HG03280 (cell line): ENCODE measurements at regions not wholly inside any gene's neighbourhood (a gene's known extent, or its start where the extent isn't known, plus 50 kb on each side); places are given as distances from the start of the nearest gene placed in this dataset.
"Not testable (repeated sequence)": the region's sequence is repeated elsewhere in the genome, so short reads cannot be mapped to it uniquely, and the experiment has no call there.

Source experiments
- ATAC-seq: cut with Tn5 transposase; IDR thresholded peaks from one replicate; pipeline ENCODE4 v1.9.1; 2021; ENCODE audit warnings: mild to moderate bottlenecking, moderate library complexity; ENCODE audit not compliant: unreplicated experiment

DNA sequence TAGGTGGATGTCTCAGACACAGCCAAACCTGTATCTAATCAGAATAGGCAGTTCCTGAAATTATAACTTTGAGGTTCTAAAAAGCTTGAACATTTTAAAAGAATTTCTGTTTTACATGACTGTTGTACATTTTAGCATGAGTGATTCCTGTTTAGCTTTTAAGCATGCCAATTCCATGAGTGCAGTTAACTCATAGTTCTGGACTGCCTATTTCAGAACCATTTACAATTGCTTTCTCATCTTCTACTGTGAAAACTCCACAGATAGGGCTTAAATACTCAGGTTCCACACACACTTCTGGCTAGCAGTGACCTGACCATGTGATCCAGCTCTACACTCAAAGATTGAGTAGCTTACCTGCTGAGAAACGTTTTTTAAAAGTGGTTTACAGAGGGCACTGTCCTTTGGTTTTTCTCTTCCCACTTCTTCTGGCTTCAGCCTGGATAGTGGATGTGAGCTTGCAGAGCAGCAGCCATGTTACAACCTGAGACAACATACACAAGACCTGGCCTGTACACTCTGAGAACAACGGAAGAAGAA lies 280.8 kb downstream of the ANKRD50 start:
- ATAC-seq: no peak

DNA sequence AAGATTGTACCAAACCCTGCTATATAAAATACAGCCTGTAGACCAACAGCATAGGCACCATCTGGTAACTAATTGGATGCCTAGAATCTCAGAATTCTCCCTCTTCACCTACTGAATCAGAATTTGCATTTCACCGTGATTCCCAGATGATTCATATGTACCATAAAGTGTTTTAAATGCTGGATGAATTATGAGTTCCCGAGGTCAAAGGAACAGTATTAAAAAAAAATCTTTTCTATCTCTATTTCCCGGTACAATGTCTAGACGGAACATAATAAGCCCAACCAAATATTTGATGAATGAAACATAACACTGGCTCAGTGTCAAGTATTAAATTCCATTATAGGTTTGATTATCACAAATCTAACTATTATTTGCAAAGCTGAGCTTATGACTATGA lies 280.0 kb downstream of the ANKRD50 start:
- ATAC-seq: no peak

DNA sequence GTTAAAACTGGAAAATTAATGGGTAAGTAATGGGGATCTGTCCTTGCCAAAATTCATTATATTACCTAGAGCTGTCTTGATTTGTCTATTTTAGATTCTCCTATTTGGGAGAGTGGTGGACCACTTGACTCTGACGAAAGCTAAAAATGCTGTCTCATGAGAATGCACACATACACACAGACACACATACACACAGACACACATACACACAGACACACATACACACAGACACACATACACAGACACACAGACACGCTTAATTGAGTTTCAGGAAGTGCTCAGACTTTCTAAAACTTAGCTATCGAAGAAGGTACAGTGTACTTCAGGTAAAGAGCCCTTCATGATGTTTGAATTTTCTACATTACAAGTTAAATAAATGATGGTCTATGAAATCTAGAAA lies 279.5 kb downstream of the ANKRD50 start:
- ATAC-seq: no peak

DNA sequence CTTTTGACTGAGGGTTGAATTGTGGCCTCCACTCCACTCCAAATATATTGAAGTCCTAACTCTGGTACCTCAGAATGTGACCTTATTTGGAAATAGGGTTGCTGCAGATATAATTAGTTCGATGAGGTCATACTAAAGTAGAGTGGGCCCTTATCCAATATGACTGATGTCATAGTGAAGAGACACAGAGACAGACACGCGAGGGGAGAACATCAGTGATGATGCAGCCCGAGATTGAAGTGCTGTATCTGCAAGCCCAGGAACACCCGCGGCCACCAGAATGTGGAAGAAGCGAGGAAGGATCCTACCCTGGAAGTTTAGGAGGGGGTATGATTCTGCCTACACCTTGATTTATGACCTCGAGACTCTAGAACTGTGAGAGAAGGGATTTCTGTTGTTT lies 279.0 kb downstream of the ANKRD50 start:
- no peak for ATAC-seq

DNA sequence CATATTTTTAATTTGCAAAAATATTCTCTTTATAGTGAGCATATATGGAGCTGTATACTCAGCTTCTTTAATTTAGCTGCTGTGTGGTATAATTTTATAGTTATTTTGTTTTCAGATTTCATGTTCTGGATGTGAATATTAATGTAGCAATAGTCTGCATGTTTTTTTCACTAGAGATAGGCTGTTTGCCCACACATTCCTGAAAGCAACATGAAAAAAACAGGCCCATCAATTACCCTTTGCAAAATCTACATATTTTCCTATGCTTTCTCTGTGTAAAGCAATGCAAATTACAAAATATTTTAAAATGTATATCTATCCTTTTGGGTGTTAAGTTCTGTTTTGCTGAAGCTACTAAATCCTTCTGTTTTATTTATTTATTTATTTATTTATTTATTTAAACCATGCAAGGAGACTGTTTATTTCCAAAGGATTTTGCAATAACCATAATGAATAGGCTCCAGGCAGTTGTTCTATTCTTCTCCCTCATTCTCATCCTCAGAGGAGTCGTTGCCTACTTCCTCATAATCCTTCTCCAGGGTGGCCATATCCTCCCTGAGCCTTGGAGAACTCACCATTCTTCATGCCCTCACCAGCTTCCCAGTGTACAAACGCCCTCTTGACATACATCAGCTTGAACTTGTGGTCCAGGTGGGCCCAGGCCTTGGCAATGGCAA lies 277.1 kb downstream of the ANKRD50 start:
- no peak for ATAC-seq

DNA sequence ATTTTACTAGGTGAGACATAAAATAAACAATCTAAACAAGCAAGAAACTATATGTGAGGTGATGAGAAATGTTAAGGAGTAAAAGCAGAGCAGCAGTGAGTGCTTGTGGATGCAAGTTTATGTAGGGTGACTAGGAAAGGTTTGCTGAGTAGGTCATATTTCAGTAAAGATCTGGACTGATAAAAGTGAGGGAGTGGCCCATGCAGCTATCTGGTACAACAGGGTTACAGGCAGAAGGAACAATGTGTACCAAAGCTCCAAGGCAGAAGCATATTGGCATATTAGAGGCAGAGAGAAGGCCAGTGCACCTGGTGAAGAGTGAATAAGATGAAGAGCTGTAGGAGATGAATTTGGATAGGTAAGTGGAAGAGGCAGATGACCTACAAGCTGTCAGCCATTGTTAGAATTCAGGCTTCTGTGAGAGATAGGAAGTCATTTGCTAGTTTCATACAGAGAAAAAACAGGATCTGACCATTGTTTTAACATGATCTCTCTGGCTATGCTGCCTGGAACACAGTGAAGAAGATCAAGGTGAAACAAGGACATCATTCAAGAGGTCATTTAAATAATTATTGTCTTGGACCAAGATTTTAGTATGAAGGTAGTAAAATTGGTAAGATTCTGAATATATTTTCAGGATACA lies 274.6 kb downstream of the ANKRD50 start:
- ATAC-seq: no peak

DNA sequence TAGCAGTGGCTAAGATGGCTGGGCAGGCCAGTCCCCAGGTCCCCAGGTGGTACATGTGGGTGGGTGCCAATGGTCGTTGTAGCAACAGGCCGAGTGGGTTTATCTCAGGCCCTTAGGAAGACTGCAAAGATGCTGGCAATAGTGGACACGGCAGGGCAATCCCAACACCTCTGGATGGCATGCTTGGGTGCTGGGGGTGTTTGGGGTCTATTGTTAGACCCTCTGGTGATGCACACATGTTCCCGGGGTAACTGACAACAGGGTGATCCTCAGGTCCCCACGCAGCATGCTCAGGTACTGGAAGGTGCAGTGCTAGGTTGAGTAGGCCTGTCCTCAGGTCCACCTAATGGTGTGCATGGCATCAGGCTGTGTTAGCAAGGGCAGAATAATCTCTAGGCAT lies 267.5 kb downstream of the ANKRD50 start:
- ATAC-seq: no peak

DNA sequence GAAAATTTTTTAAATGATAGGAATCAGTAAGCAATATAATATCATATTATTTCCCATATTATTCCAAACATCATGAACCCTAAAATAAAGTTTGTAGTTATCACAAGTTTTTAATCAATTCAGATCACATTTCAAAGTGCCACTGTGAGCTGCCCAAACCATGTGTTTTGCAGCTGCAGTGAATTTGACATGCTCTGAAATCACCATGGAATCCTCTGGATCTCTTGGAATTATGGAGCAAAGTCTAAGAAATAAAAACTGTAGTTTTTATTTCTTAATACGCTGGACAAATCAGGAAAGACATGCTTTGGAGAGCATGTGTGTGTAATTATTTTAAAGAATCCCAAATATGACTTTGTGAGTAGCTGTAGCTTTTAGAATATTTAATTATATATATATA lies 262.7 kb downstream of the ANKRD50 start:
- no peak for ATAC-seq

DNA sequence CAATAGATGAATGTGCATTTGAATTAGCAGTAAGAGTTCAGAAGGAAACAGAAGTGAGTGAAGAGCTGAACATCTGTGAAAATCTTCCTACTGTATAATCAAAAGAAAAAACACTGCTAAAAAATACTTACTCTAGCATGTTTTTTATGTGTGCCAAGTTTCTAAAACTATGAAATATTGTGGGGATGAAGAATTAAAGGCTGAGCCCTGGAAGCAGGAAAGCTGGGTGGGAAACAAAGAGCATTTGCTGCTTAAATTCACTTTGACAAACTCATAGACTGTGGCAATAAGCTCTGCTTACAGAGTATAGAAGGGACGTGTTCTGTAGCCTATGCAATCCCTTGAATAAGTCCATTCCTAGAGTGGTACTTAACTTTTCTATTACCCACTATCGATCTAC lies 261.7 kb downstream of the ANKRD50 start:
- no peak for ATAC-seq

DNA sequence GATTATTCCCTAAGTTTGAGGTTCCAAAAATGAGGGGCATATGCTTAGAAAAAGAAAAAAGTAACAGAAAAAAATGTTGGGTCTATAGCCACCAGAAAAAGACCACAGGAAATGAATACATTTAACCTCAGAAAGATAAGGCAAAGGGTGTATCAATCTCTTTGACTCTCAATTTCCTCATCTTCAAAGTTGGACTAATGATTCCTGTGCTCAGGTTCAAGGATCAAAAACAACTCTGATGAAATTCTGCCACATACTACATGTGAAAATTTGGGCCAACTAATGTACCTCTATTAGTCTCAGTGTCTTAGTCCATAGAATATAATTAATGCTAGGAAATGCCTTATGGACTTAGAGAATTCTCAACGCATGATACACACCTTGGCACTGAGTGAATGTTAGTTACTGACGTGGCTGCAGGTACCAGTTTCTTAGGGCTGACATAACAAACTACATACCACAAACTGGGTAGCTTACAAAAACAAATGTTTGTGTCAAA lies 257.7 kb downstream of the ANKRD50 start:
- no peak for ATAC-seq

DNA sequence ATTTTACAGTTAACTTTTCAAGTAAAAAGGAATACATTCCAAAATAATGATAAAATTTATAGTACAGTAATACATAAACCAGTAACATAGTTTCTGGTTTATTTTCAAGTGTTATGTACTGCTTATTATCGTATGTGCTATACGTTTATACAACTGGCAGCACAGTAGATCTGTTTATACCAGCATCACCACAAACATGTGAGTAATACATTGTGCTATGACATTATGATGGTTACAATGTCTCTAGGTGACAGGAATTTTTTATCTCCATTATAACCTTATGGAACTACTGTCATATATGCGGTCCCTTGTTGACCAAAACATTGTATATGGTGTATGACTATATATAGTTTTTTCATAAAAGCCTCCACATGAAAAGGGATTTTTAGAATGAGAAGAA lies 256.9 kb downstream of the ANKRD50 start:
- no peak for ATAC-seq

DNA sequence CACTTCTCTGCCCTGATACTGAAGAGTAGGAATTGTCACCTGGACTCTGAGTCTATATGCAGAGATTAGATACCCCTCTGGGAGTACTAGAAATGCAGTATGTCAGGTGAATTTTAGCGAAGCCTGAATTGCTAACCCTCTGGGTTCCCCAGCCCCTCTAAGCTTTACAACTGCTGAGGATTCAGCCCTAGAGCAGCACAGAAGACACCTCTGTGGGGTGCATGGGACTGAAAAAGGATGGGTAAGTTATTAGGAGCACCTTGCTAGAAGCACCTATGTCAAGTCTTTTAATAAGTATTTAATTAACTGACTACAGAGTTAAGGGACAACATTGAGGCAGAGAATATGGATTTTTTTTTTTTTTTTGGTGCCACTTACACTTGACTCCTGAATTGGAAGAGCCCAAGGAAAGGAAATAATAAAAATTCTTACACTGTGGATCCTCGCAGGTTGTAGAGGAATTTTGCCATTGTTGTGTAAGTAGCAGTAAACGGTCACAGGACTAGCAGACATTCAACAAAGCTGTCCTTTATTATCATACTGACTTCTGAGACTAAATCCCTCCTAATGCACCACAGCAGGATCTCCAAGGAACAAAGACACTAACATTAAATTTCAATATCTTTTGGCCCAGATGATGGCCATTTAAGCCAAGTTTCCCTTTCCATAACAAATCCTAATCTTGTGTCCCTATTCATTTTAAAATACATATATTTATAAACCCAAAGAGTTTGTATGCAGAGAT lies 253.2 kb downstream of the ANKRD50 start:
- no peak for ATAC-seq

DNA sequence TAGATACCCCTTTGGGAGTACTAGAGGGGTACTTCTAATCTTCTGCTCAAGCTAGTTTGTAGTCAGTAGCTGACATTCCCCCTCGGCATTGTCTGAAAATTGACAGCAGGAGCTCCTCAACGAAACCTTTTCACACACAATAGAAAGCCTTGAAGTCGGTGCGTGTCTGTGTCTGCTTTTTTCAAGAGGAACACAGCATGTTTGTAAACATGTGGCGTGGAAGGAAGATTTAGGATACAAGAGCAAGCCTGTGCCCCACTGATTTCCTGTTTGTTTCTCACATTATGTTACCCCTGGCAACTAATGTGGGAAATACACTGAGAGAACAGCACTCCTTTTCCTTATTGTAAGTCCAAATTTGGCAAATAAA lies 252.6 kb downstream of the ANKRD50 start:
- no peak for ATAC-seq

DNA sequence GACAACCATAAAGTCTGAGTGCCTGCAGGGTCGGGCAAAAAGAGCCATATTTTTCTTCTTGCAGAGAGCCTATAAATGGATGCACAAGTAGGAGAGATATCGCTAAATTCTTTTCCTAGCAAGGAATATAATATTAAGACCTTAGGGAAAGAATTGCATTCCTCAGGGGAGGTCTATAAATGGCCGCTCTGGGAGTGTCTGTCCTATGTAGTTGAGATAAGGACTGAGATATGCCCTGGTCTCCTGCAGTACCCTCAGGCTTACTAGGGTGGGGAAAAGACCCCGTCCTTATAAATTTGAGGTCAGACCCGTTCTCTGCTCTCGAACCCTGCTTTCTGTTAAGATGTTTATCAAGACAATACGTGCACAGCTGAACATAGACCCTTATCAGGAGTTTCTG lies 250.9 kb downstream of the ANKRD50 start:
- ATAC-seq: not testable (repeated sequence)

DNA sequence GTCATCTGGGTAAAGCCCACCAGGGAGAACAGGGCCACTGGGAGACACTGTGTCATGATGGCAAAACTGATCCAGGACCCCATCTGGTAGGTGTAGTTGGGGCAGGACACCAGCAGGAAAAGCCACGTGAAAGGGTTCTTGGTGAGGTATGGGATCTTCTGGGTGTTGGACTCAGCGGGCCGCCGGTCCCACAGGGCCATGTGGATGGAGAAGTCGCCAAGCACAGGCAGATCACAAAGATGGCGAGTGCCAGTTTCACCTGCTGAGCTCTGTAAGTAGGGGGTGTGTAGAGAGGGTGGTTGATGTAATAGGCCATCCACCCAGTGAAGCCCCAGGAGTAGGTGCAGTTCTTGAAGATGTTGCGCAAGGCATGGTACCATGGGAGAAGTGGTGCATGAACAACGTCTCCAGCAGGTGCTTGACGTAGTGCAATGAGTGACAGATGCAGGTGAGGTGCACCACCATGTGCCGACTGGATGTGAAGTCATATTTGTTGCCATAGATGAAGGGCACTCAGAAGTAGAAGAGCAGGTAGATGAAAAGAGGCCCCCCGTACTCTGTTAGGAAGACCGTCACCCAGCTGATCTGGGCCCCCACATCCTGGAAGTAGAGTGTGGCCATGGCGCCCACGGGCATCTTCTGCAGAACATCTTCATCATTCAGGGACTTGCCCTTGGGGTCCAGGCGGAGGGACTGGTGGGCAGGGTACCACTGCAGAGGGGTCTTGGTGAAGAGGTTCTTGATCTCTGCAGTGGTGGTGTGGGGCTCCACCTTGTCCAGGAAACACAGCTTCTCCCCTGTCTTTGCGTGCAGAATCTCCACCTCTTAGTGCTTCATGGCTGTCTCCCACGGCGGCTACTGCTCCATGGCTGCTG lies 249.3 kb downstream of the ANKRD50 start:
- ATAC-seq: no peak

DNA sequence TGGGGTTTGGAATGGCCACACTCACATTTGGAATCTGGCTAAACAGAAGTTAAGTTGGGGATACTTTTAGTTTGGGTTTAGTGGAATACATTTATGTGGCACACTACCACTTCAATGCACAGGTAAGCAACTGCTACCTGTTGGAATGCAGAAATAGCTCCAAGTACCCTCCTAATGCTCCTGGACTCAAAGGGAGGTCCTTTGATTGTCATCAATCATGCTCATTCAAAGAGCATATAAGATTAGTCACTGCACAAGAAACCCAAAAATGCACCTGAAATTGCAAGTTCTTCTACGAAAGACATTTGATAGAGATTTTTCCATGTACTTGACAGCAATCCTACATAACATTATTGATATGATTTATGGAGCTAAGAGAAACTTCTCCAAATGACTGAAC lies 247.7 kb downstream of the ANKRD50 start:
- no peak for ATAC-seq

DNA sequence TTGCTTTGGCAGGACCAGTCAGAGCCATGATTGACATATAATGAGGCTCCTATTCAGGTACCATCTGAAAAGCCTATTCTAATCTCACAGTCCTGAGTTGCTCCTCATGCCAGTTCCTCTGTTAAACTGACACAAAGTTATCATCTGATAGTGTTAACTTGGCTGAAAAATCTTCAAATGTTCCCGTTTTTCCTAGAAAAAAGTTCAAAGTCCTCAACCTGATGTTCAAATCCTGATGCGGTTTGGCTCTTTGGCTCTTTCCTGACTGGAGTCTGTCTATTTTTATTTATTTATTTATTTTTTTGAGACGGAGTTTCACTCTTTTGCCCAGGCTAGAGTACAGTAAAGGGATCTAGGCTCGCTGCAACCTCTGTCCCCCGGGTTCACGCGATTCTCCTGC lies 244.2 kb downstream of the ANKRD50 start:
- ATAC-seq: no peak

DNA sequence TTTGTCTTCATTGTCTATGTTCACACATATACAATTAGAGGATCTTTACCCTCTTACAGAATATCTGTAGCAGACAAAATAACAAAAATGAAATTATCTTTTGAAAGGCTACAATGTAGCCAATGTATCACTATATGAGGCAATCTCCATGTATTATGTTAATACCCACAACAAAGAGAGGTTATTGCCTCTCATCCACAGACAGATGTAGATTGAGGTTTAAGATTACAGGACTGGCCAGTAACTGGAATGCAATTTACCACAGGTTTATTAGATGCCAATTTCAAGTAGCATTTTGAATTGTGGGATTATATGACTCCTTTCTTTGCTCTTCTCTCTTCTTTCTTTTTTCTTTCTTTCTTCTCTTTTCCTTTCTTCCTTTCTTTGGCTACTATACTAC lies 242.6 kb downstream of the ANKRD50 start:
- ATAC-seq: no peak

DNA sequence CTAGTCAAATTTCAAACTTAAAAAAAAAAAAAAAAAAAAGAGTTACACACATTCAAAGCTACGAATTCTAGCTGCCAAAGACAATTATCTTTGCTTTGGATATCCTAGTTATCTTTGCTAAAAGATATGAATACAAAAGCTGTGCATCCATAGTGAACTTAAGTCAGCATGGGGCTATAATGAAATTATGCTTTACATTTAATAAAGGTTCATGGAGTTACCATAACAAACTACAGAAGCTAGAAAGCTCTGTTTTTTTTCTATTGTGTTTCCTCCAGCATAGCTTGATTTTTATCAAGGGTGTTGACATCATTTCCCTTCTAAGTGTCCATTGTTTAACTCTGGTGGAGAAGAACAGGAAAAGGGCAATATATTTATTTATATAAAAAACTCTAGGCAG lies 234.1 kb downstream of the ANKRD50 start:
- no peak for ATAC-seq

DNA sequence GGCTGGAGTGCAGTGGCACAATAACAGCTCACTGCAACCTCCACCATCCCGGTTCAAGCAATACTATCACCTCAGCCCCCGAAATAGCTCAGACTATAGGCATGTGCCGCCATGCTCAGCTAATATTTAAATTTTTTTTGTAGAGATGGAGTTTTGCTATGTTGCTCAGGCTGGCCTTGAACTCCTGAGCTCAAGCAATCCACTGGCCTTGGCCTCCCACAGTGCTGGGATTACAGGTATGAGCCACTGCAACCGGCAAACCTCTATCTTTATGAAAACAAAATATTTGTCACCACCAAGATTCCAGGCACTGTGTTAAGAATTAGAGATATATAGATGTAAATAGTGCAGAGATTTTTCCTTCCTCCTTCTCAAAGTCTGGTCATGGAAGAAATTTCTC lies 232.5 kb downstream of the ANKRD50 start:
- ATAC-seq: no peak

DNA sequence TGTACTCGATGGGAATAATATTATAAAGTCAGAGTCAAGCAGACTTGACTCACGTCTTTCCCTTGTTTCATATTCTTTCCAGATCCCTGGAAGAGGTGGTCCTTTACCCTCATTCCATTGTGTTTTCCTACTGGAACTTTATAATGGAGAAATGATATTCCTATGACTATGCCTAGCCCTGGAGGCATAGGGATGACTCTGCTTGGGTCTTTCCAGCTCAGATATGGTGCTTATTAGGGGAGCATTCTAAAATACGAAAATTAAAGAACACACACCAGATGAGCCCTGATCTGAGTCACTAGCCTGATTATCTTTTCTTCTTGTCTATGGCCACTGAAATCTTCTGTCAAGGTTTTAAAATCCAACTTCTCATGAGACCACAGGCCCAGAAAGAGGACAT lies 231.4 kb downstream of the ANKRD50 start:
- ATAC-seq: no peak
